ENCODE measurements at regions not wholly inside any gene's neighbourhood (a gene's known extent, or its start where the extent isn't known, plus 50 kb on each side); places are given as distances from the start of the nearest gene placed in this dataset.

GRCh38 chr5:167790045-167790444, 501.4 kb upstream of the WWC1 start:
- TF ChIP-seq, protein P1, sequence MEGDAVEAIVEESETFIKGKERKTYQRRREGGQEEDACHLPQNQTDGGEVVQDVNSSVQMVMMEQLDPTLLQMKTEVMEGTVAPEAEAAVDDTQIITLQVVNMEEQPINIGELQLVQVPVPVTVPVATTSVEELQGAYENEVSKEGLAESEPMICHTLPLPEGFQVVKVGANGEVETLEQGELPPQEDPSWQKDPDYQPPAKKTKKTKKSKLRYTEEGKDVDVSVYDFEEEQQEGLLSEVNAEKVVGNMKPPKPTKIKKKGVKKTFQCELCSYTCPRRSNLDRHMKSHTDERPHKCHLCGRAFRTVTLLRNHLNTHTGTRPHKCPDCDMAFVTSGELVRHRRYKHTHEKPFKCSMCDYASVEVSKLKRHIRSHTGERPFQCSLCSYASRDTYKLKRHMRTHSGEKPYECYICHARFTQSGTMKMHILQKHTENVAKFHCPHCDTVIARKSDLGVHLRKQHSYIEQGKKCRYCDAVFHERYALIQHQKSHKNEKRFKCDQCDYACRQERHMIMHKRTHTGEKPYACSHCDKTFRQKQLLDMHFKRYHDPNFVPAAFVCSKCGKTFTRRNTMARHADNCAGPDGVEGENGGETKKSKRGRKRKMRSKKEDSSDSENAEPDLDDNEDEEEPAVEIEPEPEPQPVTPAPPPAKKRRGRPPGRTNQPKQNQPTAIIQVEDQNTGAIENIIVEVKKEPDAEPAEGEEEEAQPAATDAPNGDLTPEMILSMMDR (optimal IDR thresholded peaks at IDR 0.05 in 1 of 3, IDR thresholded peaks at IDR 0.05 in 1 of 3, conservative IDR thresholded peaks at IDR 0.05 in 1 of 3; ENCODE audit: extremely low read depth in 1 of 3, insufficient read depth in 2 of 3, low read length in 3 of 3): no peak
- TF ChIP-seq EZH2 (IDR thresholded peaks at IDR 0.05; ENCODE audit: low read length): no peak

Measured in keratinocyte (primary cell).